ENCODE measurements at regions not wholly inside any gene's neighbourhood (a gene's known extent, or its start where the extent isn't known, plus 50 kb on each side); places are given as distances from the start of the nearest gene placed in this dataset.

DNA sequence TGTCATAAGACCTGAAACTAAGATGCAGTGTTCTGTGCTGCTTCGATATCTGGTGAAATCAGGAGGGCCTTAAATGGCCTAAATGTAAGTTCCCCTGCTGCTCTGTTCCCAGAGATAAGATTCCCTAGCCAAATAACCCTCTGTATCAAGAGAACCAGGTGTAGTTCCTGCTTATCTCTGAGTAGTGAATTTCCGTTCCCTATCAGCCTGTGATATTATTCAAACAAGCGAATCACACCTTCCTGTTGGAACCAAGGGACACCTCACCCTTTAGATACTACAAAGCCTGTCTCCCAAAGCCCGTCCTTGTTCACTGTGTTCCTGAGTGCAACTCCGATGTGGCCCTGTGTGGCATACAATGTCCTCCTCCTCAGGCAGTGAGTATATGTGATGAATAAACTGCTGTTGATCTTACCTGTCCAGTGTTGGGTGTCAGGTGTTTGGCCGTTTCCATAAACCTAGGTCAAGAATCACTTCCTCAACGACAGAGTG lies 52.2 kb upstream of the COCH start:
- TF ChIP-seq, protein P1, sequence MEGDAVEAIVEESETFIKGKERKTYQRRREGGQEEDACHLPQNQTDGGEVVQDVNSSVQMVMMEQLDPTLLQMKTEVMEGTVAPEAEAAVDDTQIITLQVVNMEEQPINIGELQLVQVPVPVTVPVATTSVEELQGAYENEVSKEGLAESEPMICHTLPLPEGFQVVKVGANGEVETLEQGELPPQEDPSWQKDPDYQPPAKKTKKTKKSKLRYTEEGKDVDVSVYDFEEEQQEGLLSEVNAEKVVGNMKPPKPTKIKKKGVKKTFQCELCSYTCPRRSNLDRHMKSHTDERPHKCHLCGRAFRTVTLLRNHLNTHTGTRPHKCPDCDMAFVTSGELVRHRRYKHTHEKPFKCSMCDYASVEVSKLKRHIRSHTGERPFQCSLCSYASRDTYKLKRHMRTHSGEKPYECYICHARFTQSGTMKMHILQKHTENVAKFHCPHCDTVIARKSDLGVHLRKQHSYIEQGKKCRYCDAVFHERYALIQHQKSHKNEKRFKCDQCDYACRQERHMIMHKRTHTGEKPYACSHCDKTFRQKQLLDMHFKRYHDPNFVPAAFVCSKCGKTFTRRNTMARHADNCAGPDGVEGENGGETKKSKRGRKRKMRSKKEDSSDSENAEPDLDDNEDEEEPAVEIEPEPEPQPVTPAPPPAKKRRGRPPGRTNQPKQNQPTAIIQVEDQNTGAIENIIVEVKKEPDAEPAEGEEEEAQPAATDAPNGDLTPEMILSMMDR (conservative IDR thresholded peaks at IDR 0.05; ENCODE audit: low read length): no peak
- no peak for TF ChIP-seq EZH2phosphoT487 (IDR thresholded peaks at IDR 0.05; ENCODE audit: borderline replicate concordance, low read depth, low read length)

All from OCI-LY7 (cell line).